Ovary (tissue), 3 donors: ENCODE measurements at regions not wholly inside any gene's neighbourhood (a gene's known extent, or its start where the extent isn't known, plus 50 kb on each side); places are given as distances from the start of the nearest gene placed in this dataset.

ENCODE experiments used
- EP300 ChIP-seq: sonication (generic); formaldehyde crosslinking; IDR thresholded peaks from one replicate; pipeline ENCODE4 v1.6.1; 2017; ENCODE audit warnings: antibody characterized with exemption
- POLR2A ChIP-seq: fragments of 450-650 bp; IDR thresholded peaks from one replicate; pipeline ENCODE4 v1.6.1; 2017; ENCODE audit warnings: antibody characterized with exemption, mild to moderate bottlenecking, moderate library complexity
- TF ChIP-seq, protein P1 (sequence below), 3 donors: fragments of 450-650 bp in 2 of 3; fragments of 200-600 bp in 1 of 3; IDR thresholded peaks; one replicate each; pipeline versions ENCODE4 v1.5.1 to v1.8.0; 2016 to 2022; ENCODE audit warnings: antibody characterized with exemption in 3 of 3, mild to moderate bottlenecking in 1 of 3
- donor health status: DM: no; HTN: no; CAD: no.

DNA sequence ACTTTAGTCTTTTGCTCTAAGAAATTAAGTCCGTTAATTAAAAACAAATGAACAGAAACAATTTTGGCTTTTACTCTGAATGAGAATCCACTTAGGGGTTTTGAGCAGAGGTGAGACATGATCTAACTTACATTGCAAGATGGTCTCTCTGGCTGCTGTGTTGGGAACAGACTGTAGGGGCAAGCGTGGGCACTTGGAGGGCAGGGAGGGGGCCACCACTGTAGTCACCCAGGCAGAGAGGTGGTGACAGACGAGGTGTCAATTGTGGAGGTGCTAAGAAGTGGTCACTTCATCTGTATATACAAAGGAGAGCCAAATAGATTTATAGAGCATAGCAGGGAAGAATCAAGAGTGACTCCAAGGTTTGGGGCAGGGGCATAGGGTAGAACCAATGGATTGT lies 71.1 kb upstream of the IRF2BP2 start:
- TF ChIP-seq, protein P1, sequence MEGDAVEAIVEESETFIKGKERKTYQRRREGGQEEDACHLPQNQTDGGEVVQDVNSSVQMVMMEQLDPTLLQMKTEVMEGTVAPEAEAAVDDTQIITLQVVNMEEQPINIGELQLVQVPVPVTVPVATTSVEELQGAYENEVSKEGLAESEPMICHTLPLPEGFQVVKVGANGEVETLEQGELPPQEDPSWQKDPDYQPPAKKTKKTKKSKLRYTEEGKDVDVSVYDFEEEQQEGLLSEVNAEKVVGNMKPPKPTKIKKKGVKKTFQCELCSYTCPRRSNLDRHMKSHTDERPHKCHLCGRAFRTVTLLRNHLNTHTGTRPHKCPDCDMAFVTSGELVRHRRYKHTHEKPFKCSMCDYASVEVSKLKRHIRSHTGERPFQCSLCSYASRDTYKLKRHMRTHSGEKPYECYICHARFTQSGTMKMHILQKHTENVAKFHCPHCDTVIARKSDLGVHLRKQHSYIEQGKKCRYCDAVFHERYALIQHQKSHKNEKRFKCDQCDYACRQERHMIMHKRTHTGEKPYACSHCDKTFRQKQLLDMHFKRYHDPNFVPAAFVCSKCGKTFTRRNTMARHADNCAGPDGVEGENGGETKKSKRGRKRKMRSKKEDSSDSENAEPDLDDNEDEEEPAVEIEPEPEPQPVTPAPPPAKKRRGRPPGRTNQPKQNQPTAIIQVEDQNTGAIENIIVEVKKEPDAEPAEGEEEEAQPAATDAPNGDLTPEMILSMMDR (IDR thresholded peaks at IDR 0.05) = no peak
- TF ChIP-seq POLR2A (no peak), EP300 (no peak)
